Peyer's patch (tissue), 4 donors: ENCODE measurements at regions not wholly inside any gene's neighbourhood (a gene's known extent, or its start where the extent isn't known, plus 50 kb on each side); places are given as distances from the start of the nearest gene placed in this dataset.

Source experiments
- DNase-seq, 3 donors: peaks; one replicate each; pipeline ENCODE4 v3.0.0-alpha.2; 2017 to 2019
- H3K27ac ChIP-seq, 4 donors: fragments of 200-600 bp; sonication (generic); one replicate each; pipeline ENCODE4 v1.5.1; 2016 to 2019
- H3K27me3 ChIP-seq, 2 donors: fragments of 200-600 bp; sonication (generic); one replicate each; pipeline ENCODE4 v1.5.1; 2019
- H3K36me3 ChIP-seq, 3 donors: fragments of 200-600 bp; sonication (generic); one replicate each; pipeline ENCODE4 v1.5.1; 2016 to 2019
- H3K4me1 ChIP-seq, 4 donors: fragments of 200-600 bp; sonication (generic); one replicate each; pipeline ENCODE4 v1.5.1; 2016 to 2019
- H3K4me3 ChIP-seq, 4 donors: fragments of 200-600 bp; sonication (generic); 1 replicate in 3 of 4; 2 replicates in 1 of 4; pipeline ENCODE4 v1.5.1; 2016 to 2019; ENCODE audit warnings: mild to moderate bottlenecking in 1 of 4
- H3K9me3 ChIP-seq, 4 donors: fragments of 200-600 bp; sonication (generic); one replicate each; pipeline ENCODE4 v1.5.1; 2016 to 2019; ENCODE audit warnings: mild to moderate bottlenecking in 1 of 4
- CTCF ChIP-seq, 6 experiments: fragments of 450-650 bp in 4 of 6; fragments of 200-600 bp in 2 of 6; sonication (generic) in 1 of 6; IDR thresholded peaks; one replicate each; pipeline ENCODE4 v1.5.1; 2017 to 2019; ENCODE audit warnings: antibody characterized with exemption in 6 of 6, mild to moderate bottlenecking in 3 of 6, moderate library complexity in 1 of 6
- POLR2A ChIP-seq, 2 donors: fragments of 450-650 bp; IDR thresholded peaks; one replicate each; pipeline ENCODE4 v1.5.1; 2017; ENCODE audit warnings: antibody characterized with exemption in 2 of 2, mild to moderate bottlenecking in 2 of 2, moderate library complexity in 2 of 2

- TF ChIP-seq CTCF (IDR thresholded peaks at IDR 0.05) (no peak), POLR2A (IDR thresholded peaks at IDR 0.05) (no peak)
- Histone ChIP-seq H3K4me1 (no peaks in the 10 kb centered on the region), H3K27me3 (no peaks in the 10 kb centered on the region), H3K9me3 (no peaks in the 10 kb centered on the region), H3K36me3 (no peaks in the 10 kb centered on the region), H3K4me3 (no peak overlapping the region), H3K27ac (peak overlapping the region in 1 of 4 donors; percentile 10)
- peak in 1 of 3 donors; percentile 25 for DNase-seq
Observed at GRCh38 chr6:15023448-15023847, 222.4 kb upstream of the JARID2 start.

- H3K4me1 ChIP-seq: no peaks in the 10 kb centered on the region
- no peak overlapping the region for H3K27ac ChIP-seq
- peaks cover 0 to 4% (median 0%) of the 10 kb centered on the region in 4 donors for H3K9me3 ChIP-seq
- H3K36me3 ChIP-seq: no peaks in the 10 kb centered on the region
- no peak for DNase-seq
- H3K4me3 ChIP-seq: no peak overlapping the region
- H3K27me3 ChIP-seq: no peaks in the 10 kb centered on the region
- TF ChIP-seq POLR2A (IDR thresholded peaks at IDR 0.05) (no peak), CTCF (IDR thresholded peaks at IDR 0.05) (no peak)
Observed at GRCh38 chr6:15025446-15025845, 220.4 kb upstream of the JARID2 start.

- H3K4me1 ChIP-seq: no peaks in the 10 kb centered on the region
- peaks cover 0 to 4% (median 0%) of the 10 kb centered on the region in 4 donors for H3K9me3 ChIP-seq
- TF ChIP-seq CTCF (IDR thresholded peaks at IDR 0.05) (no peak), POLR2A (IDR thresholded peaks at IDR 0.05) (no peak)
- H3K27ac ChIP-seq: no peak overlapping the region
- H3K27me3 ChIP-seq: no peaks in the 10 kb centered on the region
- no peak for DNase-seq
- H3K4me3 ChIP-seq: no peak overlapping the region
- H3K36me3 ChIP-seq: no peaks in the 10 kb centered on the region
Observed at GRCh38 chr6:15026832-15027231, 219.0 kb upstream of the JARID2 start.

GRCh38 chr6:15027472-15027871, 218.4 kb upstream of the JARID2 start:
- H3K27ac ChIP-seq: no peak overlapping the region
- DNase-seq: no peak
- no peaks in the 10 kb centered on the region for H3K27me3 ChIP-seq
- H3K36me3 ChIP-seq: no peaks in the 10 kb centered on the region
- no peak overlapping the region for H3K4me3 ChIP-seq
- no peak for TF ChIP-seq CTCF (IDR thresholded peaks at IDR 0.05)
- H3K9me3 ChIP-seq: peaks cover 0 to 4% (median 0%) of the 10 kb centered on the region in 4 donors
- H3K4me1 ChIP-seq: no peaks in the 10 kb centered on the region

GRCh38 chr6:15032015-15032414, 213.9 kb upstream of the JARID2 start:
- H3K4me1 ChIP-seq: peaks cover 0 to 7% (median 0%) of the 10 kb centered on the region in 4 donors
- TF ChIP-seq POLR2A (IDR thresholded peaks at IDR 0.05) (no peak), CTCF (IDR thresholded peaks at IDR 0.05) (no peak)
- H3K4me3 ChIP-seq: no peak overlapping the region
- peaks cover 0 to 4% (median 0%) of the 10 kb centered on the region in 4 donors for H3K9me3 ChIP-seq
- DNase-seq: no peak
- no peaks in the 10 kb centered on the region for H3K27me3 ChIP-seq
- no peaks in the 10 kb centered on the region for H3K36me3 ChIP-seq
- no peak overlapping the region for H3K27ac ChIP-seq

- Histone ChIP-seq H3K4me3 (no peak overlapping the region), H3K4me1 (peaks cover 0 to 7% (median 0%) of the 10 kb centered on the region in 4 donors), H3K27me3 (no peaks in the 10 kb centered on the region), H3K9me3 (peaks cover 0 to 4% (median 0%) of the 10 kb centered on the region in 4 donors), H3K27ac (no peak overlapping the region), H3K36me3 (no peaks in the 10 kb centered on the region)
- DNase-seq: no peak
- TF ChIP-seq CTCF (IDR thresholded peaks at IDR 0.05) (no peak), POLR2A (IDR thresholded peaks at IDR 0.05) (no peak)
Observed at GRCh38 chr6:15033850-15034203, 212.0 kb upstream of the JARID2 start.
